GM10248 (cell line): ENCODE measurements at regions not wholly inside any gene's neighbourhood (a gene's known extent, or its start where the extent isn't known, plus 50 kb on each side); places are given as distances from the start of the nearest gene placed in this dataset.

ENCODE experiments used
- CTCF ChIA-PET: fragments of 300-600 bp; sonication (Branson Sonifier 250); formaldehyde crosslinking; extraction: SDS; loops from one replicate; lab custom pipeline; 2021; ENCODE audit warnings: antibody characterized with exemption; lab: Yijun Ruan, JAX
- POLR2A ChIA-PET: fragments of 350-650 bp; sonication (Branson Sonifier 250); formaldehyde crosslinking; extraction: SDS; loops from one replicate; lab custom pipeline; 2020; ENCODE audit warnings: antibody characterized with exemption; lab: Yijun Ruan, JAX
- DNase-seq: peaks from one replicate; pipeline ENCODE4 v3.0.0; 2012; ENCODE audit errors: extremely low spot score
- CTCF ChIP-seq: IDR thresholded peaks from 2 replicates; pipeline ENCODE4 v1.5.1; 2012; ENCODE audit warnings: mild to moderate bottlenecking, low read depth; ENCODE audit errors: extremely low read depth, missing control alignments, control extremely low read depth

- no peak for TF ChIP-seq CTCF
- CTCF ChIA-PET, result no interaction called here
- POLR2A ChIA-PET, result no interaction called here
- no peak for DNase-seq
Measured at GRCh38 chr19:56946159-56946558, 105.6 kb upstream of the PEG3 start.

- no peak for DNase-seq
- CTCF ChIA-PET, result no interaction called here
- POLR2A ChIA-PET, result no interaction called here
- TF ChIP-seq CTCF, result no peak
Measured at GRCh38 chr19:56947206-56947605, 106.7 kb upstream of the PEG3 start.

- no peak for DNase-seq
- ChIA-PET POLR2A (no interaction called here), CTCF (no interaction called here)
- no peak for TF ChIP-seq CTCF
Measured at GRCh38 chr19:56949626-56950025, 109.1 kb upstream of the PEG3 start.

- no peak for DNase-seq
- no peak for TF ChIP-seq CTCF
- POLR2A ChIA-PET, result no interaction called here
- CTCF ChIA-PET, result no interaction called here
Measured at GRCh38 chr19:56951672-56952071, 111.1 kb upstream of the PEG3 start.

GRCh38 chr19:56953470-56953869 is 112.9 kb upstream of the PEG3 start:
- TF ChIP-seq CTCF, result no peak
- ChIA-PET POLR2A (no interaction called here), CTCF (no interaction called here)
- no peak for DNase-seq

GRCh38 chr19:56955637-56956216 is 115.2 kb upstream of the PEG3 start:
- ChIA-PET CTCF (no interaction called here), POLR2A (no interaction called here)

More at GRCh38 chr19:56955637-56956216, 115.2 kb upstream of the PEG3 start:
- DNase-seq, result no peak
- TF ChIP-seq CTCF, result no peak
